EL (cell line): ENCODE measurements at regions not wholly inside any gene's neighbourhood (a gene's known extent, or its start where the extent isn't known, plus 50 kb on each side); places are given as distances from the start of the nearest gene placed in this dataset.
A peak's percentile ranks its signal among the peaks of the same experiment; 100 is the strongest.
"Not testable (repeated sequence)": the region's sequence is repeated elsewhere in the genome, so short reads cannot be mapped to it uniquely, and the experiment has no call there.

ENCODE experiments used
- DNase-seq: peaks from one replicate; pipeline ENCODE4 v3.0.0-alpha.2; 2016

DNA sequence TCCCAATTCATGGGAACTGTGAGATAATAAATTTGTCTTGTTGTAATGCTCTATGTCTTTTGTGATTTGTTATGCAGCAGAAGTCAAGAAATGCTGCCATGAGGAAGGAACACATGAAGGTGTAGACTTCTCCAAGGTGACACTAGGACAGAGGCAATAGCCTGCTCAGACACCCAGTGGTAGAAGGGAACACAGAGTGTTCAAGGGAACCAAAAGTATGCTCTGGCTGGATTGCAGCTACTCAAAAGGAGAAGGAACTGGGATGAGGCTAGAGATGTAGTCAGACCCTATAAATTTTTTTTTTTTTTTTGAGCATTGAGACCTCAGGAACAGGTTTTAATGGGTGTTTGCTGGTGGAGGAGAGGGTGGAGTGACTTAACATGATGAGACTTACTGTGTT lies 232.5 kb downstream of the PARP8 start:
- DNase-seq: no peak

DNA sequence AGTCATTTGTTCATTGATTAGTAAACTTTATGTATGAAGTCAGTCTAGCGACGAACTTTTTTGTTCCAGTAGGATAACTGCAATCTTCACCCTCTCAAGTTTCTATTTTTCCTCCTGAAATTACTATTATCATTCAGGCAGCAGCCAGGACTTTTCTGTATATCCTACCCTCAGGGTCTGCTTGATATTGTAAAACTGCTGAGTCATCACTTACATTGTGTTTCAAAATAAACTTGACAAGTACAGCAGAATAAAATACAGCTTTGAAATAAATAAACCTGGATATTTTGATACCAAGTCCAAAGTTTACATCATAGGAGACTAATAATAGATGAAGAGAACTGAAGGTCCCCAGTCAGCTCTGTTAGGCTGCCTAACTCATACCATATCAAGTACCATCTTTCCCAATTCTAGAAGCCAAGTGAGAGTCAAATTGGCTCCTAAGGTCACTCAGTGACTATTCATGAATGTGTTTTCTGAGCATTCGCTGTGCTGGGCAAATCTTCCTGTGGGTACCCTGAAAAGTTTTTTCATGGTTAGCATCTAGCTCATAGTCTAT lies 234.6 kb downstream of the PARP8 start:
- DNase-seq: no peak

DNA sequence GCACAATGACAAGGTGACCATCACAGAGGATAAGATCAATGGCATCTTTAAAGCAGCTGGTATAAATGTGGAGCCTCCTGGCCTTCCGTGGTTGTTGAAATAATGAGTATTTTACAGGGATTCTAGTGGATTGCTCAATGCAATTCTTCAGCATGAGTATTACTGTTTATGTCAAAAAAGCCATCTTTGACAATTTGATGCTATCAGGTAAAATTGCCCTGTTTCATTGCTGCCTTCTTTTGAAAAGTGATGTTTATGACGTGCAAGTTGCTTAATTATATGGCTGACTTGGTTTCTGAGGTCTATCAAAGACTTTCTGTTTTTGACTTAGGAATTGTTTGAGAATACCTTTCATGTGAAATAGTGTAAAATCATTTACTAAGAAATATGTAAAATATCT lies 237.2 kb downstream of the PARP8 start:
- DNase-seq: no peak

DNA sequence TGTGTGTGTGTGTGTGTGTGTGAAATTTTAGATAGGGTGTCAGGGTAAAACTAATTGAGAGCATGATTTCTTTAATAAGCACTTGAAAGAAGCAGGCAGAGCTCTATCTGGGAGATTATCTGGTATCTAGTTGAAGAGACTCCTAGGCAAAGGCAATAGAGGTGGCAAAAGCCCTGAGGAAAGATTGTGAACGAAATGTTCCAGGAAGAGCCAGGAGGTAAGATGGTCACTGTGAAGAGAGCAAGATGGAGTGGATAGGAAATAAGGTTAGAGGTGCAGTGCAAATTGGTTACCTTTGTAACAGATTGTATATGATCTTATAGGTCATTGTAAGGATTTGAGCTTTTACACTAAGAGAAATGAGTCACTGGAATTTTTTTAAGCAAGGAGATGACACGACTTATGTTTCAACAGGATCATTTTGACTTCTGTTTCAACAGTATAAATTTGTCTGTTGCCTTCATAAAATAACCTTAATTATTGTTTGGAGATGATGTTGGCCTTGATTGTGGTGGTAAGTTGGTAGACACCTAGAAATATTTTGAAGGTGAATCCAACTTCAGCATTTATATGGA lies 239.6 kb downstream of the PARP8 start:
- no peak for DNase-seq

DNA sequence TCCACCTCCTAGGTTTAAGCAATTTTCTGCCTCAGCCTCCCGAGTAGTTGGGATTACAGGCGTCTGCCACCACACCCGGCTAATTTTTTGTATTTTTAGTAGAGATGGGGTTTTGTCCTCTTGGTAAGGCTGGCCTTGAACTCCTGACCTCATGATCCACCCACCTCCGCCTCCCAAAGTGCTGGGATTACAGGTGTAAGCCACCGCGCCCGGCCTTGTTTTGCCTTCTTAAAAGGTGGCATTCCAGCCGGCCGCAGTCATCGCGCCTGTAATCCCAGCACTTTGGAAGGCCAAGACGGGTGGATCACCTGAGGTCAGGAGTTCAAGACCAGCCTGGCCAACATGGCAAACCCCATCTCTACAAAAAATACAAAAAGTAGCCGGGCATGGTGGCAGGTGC lies 253.7 kb downstream of the PARP8 start:
- DNase-seq: not testable (repeated sequence)

DNA sequence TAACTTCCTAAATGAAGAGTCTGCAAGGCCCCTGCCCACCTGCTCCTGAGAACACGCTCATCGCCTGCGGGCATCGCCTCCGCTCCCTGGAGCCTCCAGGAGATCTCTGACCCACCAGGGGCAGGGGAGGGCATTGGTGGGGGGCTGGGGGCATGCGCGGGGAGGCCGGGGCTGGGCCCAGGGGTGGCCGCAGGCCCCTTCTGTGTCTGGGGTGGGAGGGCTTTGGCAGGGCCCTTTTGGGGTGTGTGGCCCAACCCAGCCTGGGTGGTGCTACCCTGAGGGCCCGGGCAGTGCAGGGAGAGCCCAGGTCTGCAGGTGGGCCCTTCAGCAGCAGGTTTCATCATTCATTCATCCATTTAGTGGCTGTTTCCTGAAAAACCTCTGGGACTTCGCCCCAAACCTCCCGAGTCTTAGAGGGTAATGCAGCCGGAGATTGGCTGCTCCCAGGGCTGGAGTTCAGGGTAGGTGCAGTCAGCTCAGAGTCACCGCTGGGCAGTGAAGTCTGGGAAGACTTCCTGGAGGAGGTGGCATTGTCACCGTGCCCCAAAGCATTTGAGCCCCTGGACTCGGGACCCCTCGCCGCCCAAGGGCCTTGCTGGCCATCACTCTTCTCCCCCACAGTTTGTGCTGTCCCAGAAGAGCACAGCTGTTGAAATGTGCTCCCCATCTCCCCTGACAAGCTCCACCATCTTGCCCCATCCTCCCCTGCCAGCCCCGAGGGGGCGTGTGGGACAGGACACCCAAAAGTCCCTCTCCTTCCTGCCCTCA lies 255.1 kb downstream of the PARP8 start:
- no peak for DNase-seq

DNA sequence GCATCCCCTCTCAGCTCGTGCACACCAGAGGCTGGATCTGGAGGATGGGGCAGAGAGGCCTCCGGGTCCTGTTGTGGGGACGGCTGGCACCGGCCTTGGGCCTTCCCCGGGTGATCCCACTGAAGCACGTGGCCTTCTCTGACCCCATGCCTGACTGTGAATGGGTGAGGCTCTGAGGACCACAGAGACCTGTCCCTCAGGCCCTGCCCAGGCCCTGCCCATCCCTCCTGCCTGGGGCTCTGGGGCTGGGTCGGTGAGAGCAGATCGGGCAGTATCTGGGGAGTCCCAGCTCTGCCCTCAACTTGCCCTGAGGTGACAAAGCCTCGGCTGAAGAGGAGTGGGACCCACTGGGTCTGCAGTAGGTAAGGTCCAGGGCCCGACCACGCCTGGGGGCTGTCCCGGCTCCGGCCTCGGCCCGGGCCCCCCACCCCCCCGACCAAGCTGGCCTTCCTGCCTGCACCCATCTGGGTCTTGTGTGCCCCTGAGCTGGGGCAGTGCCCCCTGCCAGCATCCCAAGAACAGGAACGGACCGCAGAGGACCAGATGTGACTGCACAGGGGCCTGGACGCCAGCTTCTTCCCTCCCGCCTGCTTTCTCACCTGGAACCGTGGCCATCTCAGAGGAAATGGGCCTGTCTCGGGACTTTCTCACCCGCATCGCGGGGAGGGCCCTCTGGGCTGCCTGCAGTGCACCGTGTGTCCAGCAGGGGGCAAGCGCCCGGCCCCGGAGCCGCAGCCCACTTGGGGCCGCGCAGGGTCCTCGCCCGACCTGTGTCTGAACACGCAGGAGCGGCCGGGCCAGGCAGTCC lies 255.9 kb downstream of the PARP8 start:
- not testable (repeated sequence) for DNase-seq

DNA sequence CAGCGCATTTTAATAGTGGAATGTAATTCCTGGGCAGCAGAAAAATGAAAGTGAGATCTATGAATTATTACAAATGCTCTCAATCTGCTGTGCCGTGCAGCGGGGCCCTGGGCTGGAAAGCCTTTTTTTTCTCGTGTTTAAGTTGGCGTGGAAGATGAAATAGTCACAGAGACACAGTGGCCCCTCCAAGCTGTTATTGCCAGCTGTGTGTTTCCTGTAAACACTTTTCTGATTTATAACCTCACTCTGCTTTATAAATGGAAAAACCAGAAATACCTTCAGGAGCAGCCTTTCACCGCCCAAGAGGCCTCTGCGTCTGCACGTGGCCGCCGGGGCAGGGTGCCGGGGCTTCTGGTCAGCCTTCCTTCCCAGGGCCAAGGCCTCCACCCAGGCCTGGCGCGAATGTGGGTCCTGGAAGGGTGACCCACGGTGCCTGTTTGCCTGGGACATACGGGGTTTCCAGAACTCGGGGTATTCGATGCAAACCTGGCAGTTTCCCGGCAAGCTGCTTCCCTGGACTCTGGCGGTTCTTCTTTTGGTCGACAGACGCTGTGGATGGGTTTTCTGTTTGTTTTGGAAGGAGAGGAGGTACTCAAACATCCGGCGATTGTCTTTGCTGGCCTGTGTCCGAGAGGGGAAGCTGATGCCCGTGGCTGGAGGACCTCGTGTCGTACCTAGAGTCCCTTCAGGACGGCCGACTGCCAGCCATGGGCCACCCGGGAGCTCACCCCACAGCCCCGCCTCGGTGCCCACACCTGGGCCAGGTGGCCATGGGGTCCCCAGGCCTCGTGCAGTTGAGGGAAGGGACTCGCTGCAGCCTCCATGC lies 256.7 kb downstream of the PARP8 start:
- no peak for DNase-seq

DNA sequence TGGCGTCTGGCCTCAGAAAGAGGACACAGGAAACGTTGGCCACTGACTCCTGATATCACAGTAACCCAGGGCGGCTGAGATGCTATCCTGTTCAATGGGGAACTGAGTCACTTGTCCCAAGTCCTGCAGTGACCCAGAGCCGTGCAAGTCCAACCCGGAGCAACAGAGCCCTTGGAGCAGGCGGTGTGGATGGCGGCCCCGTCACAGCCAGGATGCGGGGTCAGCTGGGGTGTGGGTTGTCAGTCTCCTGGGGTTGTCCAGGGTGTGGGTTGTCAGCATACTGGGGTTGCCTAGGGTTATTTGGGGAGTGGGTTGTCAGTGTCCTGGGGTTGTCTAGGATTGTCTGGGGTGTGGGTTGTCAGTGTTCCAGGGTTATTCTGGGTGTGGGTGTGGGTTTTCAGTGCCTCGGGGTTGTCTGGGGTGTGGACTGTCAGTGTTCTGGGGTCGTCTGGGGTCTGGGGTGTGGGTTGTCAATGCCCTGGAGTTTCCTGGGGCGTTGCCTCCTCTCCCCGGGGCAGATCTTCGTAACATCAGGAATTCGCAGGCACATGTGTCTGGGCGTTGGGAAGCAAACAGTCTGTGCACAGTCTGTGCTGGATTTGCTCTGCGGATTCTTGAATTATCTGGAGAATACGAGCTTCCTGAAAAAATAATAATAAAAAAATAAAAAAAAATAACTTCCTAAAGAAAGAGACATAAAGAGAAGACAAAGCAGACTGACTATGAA lies 257.5 kb downstream of the PARP8 start:
- DNase-seq: no peak

DNA sequence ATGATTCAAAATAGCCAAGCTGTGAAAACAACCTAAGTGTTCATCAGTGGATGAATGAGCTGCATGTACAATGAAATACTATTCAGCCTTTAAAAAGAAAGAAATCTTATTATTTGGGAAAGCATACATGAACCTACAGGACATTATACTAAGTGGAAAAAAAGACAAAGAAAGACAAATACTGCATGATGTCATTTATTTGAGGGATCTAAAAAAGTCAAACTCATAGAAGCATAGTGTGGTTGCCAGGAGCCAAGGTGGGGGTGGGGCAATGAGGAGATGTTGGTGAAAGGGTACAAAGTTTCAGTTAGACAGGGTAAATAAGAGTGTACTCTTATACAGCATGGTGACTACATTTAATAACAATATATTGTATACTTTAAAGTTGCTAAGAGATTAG lies 261.5 kb downstream of the PARP8 start:
- DNase-seq: no peak

DNA sequence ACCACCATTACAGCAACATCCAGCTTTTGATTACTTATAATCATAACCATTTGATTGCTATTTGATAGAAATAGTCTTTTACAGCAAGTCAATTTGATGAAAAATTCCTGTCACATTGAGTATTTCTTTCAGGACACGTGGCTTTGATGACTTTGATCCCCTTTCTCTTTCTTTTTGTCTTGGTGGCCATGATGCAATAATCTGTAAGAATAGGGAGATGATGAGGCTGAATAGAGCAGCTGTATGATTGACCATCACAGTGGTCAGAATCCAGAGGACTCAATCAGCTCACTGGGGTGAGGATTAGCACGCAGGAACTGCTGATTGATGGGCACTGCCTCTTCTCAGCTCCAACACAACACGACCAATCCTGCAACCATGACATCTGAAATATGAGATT lies 262.7 kb downstream of the PARP8 start:
- DNase-seq: no peak

DNA sequence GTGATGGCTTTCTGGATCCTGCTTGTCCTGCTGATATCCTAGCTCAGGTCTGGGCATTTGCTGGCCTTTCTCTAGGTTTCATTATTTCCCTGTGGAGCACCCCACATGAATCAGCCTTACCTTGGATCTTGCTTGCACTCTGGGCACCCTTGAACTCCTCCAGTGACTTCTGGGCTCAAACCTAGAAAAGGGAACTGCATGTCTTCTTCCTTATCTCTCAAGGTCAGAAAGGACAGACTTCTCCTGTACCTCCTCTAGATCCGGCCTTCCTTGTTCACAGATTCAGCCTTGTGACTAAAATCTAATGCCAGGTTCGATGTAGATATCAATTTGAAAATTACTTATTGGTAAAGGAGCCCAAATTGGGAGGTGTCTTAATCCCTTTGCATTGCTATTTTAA lies 267.9 kb downstream of the PARP8 start:
- no peak for DNase-seq

DNA sequence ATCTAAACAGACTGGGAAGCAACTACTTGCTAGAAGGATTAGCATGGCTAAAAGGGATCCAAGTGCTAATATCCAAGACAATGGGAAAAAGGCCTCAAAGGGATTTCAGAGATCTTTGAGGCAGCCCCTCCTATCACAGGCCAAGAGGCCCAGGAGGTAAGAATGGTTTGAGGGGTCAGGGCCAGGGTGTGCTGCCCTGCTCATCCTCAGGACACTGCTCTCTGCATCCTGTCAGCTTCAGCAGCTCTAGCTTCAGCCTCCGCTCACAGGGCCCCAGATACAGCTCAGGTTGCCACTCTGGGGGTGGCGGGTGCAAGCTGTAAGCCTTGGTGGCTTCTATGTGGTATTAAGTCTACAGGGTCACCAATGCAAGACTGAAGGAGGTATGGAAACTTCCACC lies 278.7 kb downstream of the PARP8 start:
- no peak for DNase-seq

DNA sequence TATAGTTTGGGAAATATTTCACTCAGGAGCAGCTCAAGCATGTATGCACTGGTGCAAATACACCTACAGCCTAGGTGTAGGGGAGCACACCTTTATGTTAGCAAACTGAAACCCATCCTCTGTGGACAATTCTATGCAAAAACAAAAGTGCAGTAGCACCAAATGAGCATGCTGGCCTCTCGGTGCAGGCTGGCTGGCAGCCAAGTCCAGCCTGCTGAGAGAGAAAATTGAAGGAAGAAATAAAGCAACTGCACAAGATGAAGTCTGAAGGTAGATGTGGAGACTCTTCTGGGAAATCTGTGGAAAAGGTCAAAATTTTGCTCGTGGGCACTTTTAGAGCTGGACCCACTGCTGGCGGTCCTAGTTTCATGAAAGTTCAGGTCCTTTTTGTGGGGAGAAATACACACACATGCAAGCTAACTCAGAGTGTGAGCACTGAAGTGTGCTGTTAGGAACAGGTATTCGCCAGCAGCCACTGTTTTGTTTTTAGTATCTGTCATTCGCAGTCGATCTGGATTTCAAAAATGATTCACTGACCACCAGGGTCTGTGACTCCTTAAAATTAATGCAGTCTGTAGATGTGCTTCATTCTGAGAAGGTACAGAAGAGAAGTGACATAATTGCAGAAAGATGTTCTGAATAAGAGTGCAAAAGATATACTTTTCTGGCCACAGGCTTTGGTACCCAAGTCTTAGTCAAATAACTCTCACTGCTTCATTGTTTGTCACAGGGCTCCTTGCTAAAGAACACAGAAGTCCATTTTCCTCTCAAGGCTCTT lies 281.7 kb downstream of the PARP8 start:
- DNase-seq: no peak

DNA sequence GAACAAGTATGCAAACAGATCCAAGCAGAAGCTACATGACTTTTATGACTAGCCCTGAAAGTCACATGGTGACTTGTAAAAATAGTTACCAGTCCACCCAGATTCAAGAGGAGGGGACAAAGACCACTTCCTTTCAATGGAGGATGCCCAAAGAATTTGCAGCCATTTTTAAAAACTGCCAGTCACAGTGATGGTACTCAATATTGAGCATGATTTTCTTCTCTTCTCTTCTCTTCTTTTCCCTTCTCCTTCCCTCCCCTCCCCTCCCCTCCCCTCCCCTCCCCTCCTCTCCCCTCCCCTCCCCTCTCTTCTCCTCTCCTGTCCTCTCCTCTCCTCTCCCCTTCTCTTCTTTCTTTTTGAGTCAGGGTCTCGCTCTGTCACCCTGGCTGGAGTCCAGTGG lies 286.9 kb downstream of the PARP8 start:
- DNase-seq: no peak

DNA sequence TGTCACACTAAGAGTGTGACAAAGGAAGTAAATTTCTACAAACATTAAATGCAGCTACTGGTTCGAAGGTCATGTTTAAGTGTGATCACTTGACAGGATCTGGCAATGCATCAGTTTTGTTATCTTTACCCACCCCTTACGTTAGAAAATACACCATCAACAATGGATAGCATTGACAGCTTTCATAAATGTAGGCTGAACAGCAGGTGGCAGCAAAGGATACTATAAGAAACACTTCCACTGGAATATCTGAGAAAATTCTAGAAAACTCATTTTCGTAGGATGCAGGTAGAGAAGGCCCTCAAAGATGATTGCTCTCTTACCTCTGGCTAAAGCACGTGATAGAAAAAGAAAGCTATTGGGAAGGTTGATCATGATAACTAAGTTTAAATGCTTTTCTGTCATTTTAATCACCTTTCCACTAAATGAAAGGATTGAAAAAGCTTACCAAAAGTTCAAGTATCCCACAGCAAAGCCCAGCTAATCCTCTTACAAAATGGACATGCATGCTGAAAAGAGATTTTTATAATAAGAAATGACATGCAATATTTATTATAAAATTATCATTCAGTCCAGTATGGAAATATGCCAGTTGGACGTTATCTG lies 292.5 kb downstream of the PARP8 start:
- peak; percentile 29 for DNase-seq

DNA sequence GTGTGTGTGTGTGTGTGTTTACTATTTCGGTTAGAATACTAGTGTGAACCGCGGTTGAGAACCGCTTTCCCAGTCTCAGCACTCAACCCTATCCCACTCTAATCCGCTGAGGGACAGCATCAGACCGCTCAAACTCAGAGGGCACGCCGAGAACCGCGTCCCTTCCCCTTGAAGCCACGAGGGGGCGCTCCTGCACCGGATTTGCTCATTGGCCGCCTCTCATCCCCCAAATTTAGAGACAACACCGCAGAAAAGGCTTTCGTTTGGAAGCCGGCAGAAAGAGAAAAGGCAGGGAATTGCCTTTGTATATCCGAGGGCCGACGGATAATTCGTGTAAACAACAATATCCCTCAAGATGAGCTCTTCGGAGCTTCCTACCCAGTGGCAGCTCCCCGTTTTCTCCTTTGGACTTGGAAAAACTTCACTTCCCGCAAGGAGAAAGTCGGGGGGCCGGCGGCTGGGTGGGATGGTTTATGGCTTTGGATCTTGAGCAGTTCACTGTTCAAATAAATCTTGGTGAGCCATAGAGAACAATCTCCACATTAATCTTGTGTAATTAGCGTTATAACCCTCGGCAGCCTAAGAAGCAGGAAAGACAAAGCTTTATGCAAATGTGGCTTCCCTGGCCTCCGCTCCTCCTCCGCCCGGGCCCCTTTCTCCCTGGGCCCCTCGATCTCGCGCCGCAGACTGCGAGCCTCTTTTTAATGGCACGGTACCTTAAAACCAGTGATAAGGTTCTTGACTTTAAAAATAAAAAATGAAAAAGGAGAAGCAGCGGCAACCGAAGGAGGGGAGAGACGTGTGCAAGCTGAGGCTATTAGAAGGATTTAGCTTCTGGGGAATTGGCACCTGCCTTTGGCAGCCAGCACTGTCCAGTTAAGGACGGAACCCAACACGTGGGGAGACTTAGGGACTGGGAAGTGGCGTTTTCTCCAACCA lies 296.8 kb downstream of the PARP8 start:
- peak; percentile 57 for DNase-seq

DNA sequence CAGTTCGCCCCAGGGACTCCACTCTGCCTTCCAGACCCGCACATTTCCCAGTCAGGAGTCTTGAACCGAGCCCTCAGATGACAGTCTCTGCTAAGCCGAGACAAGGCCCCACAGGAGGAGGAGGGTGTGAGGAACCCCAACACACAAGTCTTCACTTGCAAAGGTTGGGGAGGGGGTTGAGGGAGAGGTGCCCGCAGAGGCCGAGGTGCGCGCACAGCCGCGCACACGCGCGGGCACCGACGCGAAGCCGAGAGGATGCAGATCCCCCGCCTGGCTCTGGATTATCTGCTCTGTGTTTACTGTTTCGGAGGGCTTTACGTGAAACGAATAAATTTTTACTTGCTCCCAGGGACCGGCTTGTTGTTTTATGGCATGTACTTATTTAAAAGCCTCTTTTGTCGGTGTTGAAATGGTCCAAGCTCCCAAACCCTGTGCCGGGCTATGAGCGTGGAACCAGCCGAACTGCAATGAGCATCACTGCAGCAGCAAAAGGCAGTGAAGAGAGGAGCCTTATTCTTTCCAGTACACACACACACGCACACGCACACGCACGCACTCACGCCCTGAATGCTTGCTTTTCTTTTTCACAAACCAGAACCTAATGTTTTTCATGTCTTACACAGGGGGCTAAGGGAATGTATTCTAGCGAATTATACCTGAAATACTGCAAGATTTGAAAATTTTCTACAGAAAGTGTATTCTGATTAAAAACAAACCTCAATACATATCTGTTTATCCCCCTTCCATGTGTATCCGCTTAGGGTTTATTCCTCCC lies 297.7 kb downstream of the PARP8 start:
- no peak for DNase-seq
